ENCODE measurements at regions not wholly inside any gene's neighbourhood (a gene's known extent, or its start where the extent isn't known, plus 50 kb on each side); places are given as distances from the start of the nearest gene placed in this dataset.
A peak's percentile ranks its signal among the peaks of the same experiment; 100 is the strongest.

DNA sequence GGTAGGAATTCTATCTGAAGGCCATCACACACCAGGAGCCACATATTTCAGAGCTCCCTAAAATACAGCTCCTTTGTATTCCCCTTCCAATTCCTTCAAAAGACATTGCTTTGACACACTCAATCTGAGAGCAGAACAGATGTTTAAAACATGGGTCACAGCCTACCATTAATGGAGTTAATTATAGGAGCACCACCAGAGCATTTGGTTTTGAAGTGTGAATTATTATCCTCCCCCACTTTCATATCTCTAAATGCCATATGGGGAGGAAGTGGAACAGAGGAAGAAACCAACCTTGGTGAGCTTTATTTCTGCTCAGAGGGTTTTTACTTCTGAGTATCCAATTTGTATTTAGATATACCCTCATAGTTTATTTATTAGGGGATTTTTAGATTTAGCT is 50.7 kb upstream of the TNFRSF21 start:
- no peak for DNase-seq (ENCODE audit: low read depth)

DNA sequence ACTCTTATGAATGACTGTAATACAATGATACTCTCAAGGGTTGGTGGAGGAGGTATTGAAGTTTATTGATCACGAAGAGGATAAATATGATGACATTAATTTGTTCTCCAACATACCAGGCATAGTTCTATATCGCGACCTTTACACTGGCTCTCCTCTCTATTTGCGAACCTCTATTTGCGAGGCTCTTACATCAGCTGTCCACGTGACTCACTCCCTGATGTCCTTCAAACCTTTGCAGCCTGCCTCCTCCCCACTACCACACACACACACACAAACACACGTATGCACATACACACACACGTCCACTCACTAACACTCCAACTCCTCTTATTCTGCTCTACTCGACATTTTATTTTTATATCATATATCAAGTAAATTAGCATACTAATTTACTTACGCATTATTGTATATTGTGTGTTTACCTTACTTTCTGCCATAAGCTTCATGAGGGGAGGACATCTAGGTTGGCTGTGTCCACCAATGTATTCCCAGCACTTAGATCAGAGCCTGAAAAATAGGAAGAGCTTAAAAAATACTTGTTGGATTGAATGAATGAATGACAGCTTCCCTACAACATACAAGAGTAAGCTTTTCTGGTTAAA is 53.3 kb upstream of the TNFRSF21 start:
- DNase-seq (ENCODE audit: low read depth): no peak

DNA sequence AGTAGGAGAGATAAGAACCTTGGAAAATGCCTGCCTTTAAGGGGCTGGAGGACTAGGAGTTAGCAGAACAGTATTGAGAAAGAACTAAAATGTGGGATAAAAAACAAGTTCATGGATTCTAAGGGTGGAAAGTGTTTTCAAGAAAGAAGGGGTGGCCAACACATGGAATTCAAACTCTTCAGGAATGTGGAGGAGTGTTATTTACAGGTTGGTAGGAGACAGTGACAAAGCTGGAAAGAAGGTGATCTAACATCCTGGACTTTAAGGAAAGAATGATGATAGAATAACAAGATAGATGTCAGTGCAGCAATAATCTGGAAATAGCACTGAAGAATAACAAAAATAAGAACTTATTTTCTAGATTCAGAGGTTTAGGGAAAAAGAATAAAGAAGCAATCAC is 54.0 kb upstream of the TNFRSF21 start:
- DNase-seq (ENCODE audit: low read depth): no peak

DNA sequence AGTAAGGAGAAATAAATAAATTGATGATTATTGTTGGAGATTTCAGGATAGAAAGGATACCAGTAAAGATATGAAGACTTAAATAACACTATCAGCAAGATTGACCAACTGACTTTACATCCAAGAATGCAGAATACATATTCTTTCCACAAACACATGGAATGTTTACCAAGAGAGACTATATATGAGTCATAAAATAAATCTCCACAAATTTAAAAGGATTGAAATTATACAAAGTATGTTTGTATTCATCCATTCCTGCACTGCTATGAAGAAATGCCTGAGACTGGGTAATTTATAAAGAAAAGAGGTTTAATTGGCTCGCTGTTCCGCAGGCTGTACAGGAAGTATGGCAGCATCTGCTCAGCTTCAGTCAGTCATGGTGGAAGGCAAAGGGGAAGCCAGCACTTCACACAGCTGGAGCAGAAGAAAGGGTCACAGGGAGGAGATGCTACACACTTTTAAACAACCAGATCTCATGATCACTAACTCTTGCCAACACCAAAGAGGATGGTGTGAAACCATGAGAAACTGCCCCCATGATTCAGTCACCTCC is 56.7 kb upstream of the TNFRSF21 start:
- no peak for DNase-seq (ENCODE audit: low read depth)

DNA sequence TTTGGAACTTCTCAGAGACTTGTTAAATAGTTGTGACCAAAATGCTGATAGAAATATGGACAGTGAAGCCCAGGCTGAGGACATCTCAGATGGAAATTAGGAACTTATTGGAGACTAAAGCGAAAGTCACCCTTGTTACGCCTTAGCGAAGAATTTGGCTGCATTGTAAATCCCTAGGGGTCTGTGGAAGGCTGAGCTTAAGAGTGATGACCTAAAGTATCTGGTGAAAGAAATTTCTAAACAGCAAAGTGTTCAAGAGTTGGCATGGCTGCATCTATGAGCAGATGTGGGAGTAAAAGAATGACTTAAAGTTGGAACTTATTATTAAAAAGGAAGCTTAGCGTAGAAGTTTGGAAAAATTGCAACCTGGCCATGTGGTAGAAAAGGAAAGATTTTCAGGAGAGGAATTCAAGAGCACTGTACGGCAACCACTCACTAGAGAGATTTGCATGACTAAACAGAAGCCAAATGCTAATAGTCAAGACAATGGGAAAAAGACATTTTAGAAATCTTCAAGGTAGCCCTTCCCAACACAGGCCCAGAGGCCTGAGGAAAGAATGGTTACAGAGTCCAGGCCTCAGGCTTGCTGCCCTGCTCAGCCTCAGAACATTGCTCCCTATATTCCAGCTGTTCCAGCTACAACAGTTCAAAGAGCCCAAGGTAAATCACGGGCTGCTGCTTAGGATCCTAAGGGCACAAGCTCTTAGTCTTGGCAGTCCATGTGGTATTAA is 61.6 kb upstream of the TNFRSF21 start:
- DNase-seq (ENCODE audit: low read depth): no peak

DNA sequence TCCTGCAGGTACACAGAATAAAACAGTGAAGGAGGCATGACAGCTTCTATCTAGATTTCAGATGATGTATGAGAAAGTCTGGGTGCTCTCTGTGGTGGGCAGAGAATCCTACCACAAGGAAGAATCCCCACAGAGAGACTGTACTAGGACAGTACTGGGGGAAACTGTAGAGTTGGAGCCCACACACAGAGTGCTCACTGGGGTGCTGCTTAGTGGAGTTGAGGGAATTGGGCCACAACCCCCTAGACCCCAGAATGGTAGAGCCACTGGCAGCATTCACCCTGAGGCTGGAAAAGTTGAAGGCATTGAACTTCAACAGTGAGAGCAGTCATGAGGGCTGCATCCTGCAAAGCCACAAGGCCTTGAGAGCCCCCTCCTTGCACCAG is 62.2 kb upstream of the TNFRSF21 start:
- DNase-seq (ENCODE audit: low read depth): no peak

DNA sequence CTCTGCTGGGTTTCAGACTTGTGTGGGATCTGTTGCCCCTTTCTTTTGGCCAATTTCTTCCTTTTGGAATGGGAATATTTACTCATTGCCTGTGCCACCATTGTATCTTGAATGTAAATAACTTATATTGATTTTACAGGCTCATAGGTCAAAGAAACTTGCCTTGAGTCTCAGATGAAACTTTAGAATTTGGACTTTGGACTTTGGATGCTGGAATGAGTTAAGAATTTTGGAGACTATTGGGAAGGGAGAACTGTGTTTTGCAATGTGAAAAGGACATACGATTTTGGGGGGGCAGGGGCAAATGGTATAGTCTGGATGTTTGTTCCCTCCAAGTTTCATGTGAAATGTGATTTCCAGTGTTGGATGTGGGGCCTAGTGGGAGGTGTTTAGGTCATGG is 62.6 kb upstream of the TNFRSF21 start:
- no peak for DNase-seq (ENCODE audit: low read depth)

DNA sequence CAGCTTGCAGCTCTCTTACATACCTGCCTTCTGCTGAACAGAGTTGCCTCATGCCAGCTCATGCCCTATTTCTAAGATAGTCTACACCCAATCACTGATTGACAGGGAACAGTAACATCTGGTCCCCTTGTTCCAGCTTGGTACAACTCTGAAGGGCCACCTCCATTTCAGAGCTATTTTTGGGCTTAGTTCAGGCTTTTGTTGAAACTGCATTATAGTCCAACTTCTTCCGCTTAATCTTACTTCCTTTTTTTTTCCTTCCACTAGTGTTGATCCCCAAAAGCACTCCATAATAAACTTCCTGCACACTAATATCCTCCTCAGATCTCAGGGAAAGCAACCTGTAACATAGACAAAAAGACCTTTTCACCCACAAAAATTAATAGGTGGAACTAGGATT is 65.7 kb upstream of the TNFRSF21 start:
- DNase-seq (ENCODE audit: low read depth): no peak

DNA sequence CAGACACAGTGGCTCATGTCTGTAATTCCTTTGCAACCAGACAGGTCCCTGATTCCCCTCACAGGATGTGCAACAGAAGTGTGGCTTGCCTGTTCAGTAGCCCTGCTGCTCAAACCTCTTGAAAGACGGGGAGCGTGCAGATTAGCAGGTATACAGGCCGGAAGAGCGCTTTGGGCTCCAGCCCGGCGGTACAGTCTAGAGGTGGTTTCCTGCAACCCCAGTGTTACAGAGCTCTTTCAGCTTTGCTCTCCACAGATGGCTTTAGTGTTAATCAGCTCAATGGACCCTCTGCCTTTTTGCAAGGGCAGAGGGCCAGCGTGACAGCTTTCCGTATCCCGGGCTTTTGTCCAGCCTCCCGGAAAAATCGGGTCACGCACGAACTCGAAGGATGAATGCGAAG is 67.2 kb upstream of the TNFRSF21 start:
- DNase-seq (ENCODE audit: low read depth): no peak

DNA sequence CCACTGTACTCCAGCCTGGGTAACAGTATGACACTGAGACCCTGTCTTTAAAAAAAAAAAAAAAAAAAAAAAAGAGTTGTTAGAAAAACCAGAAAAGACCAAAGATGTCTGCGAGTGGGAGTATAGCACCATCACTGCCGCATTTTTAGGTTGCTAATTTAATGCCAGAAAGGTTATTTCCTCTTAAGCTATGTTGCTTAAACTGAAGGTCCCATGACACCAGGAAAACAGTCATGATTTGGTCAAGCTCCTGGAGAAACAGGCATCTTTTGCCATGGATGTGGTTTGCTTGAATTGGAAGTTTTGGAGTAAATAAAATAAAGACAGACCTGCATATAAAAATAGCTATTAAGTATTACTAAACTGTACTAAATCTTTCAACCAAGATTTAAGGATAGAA is 68.3 kb upstream of the TNFRSF21 start:
- no peak for DNase-seq (ENCODE audit: low read depth)

DNA sequence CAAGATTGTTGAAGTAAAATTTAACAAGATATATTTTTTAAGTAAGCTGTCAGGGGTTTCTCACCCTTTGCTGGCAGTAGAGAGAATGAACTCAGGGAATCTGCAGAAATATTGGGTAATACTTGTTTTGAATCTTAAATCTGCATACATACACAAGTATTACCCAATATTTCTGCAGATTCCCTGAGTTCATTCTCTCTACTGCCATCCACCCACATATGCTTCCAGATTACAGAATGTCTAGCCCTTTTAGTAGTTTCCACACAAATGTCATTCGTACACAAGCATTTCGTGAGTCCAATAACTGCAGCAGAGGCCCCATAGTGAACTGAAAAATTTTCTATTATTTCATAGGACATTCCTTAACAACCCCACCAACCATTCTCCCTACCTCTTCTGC is 69.6 kb upstream of the TNFRSF21 start:
- no peak for DNase-seq (ENCODE audit: low read depth)

DNA sequence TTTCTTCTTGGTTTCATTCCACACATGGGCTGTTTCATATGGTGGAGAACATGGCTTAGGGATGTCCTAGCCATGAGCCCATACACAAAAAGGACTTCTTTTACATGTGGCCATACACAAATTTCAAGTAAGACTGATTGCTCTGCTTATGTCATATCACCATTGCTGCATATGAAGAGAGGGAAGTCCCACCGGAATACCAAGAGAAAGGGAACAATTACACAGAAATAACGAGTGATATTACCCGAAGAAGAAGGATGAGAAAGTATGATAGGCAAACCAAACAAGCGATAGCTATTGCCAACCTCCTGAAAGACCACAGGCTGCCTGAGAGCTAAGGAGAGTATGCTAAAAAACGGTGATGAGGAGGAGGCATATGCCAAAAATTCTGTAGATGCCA is 70.5 kb upstream of the TNFRSF21 start:
- DNase-seq (ENCODE audit: low read depth): peak; percentile 41

DNA sequence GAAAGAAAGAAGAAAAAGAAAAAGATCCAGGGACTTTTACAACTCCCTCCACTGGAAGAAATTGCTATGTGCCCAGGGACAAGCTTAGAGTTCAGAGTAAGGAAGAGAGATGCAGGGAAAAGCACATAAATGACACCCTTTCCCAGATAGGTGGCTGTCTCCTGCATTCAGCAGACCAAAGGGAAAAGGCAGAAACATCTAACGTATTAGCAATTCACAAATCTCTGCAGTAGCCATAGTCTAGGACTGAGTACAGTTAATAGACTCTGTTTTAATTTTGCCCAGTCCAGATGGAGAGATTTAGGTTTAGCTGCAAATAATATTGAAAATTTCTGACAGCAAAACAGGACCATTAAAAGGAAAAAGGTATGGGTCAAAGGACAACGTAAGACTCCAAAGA is 71.3 kb upstream of the TNFRSF21 start:
- DNase-seq (ENCODE audit: low read depth): no peak

DNA sequence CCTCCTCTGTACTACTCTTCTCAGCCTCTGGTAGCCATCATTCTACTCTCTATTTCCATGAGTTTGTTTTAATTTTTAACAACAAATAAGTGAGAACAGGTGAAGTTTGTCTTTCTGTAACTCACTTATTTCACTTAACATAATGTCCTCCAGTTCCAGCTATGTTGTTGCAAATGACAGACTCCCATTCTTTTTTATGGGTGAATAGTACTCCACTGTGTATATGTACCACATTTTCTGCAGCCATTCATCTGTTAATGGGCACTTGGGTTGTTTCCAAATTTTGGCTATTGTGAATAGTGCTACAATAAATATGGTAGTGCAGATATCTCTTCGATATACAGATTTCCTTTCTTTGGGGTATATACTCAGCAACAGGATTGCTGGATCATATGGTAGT is 73.7 kb upstream of the TNFRSF21 start:
- no peak for DNase-seq (ENCODE audit: low read depth)

DNA sequence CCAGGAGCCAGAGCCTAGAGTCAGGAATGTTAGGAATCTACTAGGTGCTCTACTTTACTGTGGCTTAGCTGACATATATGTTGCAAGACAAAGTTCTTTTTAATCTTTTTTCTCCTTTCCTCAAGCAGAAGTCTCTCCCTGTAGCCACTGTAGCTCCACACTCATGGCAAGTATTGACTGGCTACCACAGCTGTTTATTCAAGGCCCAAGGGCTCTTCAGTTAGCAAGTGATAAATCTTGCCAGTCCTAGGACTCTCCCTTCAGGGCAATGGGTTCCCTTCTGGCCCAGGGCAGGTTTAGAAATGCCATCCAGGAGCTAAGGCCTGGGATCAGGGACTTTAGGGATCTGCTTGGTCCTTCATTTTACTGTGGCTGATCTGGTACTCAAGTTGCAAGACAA is 82.0 kb upstream of the TNFRSF21 start:
- no peak for DNase-seq (ENCODE audit: low read depth)

DNA sequence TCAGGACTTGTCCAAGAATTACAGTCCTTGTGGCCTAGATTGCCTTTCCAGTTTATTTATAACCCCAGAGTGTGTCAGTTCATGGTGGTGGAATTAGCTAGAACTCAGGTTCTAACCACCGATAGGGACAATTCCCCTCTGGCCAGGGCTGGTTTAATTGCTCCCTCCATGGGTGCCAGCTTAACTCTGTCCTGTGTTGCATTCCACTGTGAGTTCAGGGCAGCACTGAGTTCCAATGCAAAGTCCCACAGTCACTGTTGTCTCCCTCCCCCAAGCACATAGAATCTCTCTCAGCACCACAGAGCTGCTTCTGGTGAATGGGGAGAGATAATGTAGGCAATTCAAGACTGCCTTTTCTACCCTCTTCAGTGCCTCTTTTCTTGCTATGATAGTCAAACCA is 82.5 kb upstream of the TNFRSF21 start:
- DNase-seq (ENCODE audit: low read depth): no peak

DNA sequence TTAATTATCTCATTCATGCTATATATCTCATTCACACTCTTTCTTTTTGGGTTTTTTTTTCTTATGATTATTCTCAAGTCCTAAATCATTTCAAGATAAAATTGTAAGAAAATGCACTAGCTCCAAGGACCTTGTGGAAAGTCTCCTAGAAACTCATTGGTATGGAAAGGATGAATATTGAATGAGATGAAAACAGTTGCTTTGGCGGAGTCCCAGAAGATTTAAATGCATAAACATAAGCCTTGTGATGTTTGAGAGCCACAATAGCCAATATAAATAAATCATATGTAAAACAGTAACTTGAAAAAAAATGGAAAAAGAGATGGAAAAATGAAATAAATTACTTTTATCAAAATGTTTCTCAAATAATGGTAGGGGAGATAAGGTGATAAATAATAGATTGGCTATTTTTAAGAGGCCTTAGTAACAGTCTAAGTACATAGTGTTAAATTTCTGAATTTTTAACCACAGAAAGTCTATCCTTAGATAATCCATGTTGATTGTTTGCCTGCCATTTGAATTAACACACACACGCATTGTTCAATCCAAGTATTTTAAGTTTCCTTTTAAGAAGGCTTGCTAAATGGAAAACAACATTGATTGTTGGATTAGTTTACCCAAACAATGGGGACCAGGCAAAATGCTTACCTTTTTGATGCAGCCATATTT is 81.1 kb upstream of the CD2AP start:
- no peak for DNase-seq (ENCODE audit: low read depth)

DNA sequence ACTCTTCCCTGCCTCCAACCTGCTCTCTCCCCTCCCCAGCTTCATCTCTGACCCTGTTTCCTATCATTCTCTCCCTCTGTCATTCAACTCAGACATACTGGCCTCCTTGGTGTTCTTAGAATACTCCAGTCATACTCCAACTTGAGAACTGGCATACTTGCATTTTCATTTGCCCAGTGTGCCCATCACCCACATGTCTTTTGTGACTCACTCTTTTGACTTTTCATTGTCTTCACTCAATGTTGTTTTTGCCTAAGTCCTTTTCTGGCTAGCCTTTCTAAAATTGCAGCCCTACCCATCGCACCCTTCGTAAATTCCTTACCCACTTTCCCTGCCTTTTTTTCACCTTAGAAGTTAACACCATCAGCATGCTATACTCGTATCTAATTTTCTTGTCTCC is 77.0 kb upstream of the CD2AP start:
- DNase-seq (ENCODE audit: low read depth): no peak

DNA sequence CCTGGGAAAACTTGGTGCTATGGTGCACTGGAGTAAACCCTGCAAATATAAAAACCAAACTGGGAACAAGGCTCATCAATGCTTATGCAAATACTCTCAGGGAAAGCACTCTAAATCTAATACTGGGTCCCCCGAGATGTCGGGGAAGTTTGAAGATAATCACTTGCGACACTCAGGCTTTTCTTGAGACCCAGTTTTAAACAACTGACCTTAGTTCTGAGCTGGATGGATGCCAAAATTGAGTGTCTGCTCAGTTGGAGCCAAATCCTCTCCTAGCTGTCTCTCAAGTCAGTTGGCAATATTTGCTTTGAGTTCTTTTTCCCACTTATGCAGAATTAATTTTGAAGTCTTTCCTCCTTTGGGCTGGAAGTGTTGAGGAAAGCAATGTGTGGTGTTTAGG is 75.5 kb upstream of the CD2AP start:
- DNase-seq (ENCODE audit: low read depth): no peak

DNA sequence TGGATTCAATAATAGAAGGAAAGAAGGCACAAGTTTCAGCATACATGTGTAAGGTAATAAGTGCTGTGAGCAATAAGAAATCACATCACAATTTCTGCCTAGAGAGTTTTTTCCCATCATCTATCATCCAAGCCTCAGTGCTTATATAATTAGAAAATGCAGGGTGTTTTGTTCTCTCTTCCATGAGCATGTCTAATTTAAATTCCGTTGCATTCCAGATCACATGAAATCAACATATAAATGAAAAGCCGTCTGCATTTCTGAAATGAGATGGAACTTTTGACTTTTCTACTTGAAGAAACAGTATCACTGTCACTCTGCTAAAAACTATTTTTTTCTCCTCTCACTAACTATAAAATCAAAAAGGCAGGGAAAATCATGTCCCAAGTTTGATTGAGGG is 74.5 kb upstream of the CD2AP start:
- no peak for DNase-seq (ENCODE audit: low read depth)

DNA sequence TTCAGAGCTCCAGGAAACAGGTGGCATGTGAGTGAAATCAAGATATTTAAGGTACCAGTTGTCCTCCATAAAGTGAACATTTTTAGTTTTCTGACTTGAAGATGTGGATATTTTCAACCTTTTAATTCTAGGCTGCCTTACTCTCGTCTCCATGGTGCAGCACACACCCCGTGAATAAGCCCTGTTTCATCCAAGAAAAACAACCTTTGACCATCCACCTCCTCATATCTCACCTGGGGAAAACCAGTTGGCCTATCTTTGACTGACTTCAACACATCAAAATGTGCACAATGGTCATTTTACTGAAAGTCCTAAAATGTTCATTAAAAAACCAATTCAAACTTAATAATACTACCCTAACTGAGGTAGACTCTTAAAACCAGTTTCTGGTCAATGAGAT is 73.8 kb upstream of the CD2AP start:
- no peak for DNase-seq (ENCODE audit: low read depth)

DNA sequence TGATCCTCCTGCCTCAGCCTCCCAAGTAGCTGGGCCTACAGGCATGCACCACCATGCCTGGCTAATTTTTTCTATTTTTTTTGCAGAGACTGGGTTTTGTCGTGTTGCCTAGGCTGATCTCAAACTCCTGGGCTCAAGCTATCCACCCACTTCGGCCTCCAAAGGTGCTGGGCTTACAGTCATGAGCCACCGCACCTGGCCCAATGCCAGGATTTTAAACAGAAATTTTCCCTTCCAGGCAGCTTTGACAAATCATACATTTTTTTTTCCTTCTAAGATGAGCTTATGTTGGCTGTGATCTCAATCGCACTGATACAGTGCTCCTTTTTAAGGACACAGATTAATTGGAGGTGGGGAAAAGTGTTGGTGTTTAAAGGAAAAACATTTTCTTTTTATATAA is 73.2 kb upstream of the CD2AP start:
- DNase-seq (ENCODE audit: low read depth): no peak

DNA sequence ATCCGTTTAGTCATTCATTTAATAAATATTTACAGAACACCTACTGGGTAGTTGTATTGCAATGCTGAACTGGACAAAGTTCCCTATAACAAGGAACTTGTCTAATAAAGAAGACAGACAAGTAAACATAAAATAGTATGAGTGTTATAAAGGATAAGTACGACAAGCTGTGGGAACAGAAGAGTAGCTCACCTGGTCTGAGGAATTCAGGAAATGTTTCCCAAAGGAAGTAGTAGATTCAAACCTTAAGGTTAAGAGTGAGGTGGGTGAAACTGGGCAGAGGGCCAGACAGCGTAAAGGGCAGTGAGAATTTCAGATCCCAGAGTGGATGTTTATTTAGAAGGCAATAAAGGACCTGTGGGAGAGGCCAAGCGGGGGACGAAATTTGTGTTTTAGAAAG is 72.3 kb upstream of the CD2AP start:
- DNase-seq (ENCODE audit: low read depth): no peak

All from CMK (cell line).